HFF-Myc (cell line): ENCODE measurements at regions not wholly inside any gene's neighbourhood (a gene's known extent, or its start where the extent isn't known, plus 50 kb on each side); places are given as distances from the start of the nearest gene placed in this dataset.
"Not testable (repeated sequence)": the region's sequence is repeated elsewhere in the genome, so short reads cannot be mapped to it uniquely, and the experiment has no call there.

Source experiments
- DNase-seq: peaks from one replicate; pipeline ENCODE4 v3.0.0-alpha.2; 2011; ENCODE audit warnings: low read depth; ENCODE audit errors: extremely low read depth
- H3K4me3 ChIP-seq: replicated peaks from 2 replicates; pipeline ENCODE4 v1.5.1; 2011; ENCODE audit warnings: low read depth, mild to moderate bottlenecking, control low read depth, low read length

GRCh38 chr7:149930374-149931068 is 56.8 kb downstream of the ATP6V0E2 start:
- DNase-seq, result peak; percentile 24
- H3K4me3 ChIP-seq, result not testable (repeated sequence)

GRCh38 chr7:149933776-149934175 is 60.0 kb downstream of the ATP6V0E2 start:
- DNase-seq, H3K4me3 ChIP-seq: not testable (repeated sequence)

- not testable (repeated sequence) for H3K4me3 ChIP-seq, DNase-seq
Measured at GRCh38 chr7:149947346-149947745, 73.6 kb downstream of the ATP6V0E2 start.

- not testable (repeated sequence) for H3K4me3 ChIP-seq, DNase-seq
Measured at GRCh38 chr7:149948444-149948843, 74.7 kb downstream of the ATP6V0E2 start.

- not testable (repeated sequence) for DNase-seq, H3K4me3 ChIP-seq
Measured at GRCh38 chr7:149949863-149950577, 76.3 kb downstream of the ATP6V0E2 start.

- H3K4me3 ChIP-seq, result not testable (repeated sequence)
Measured at GRCh38 chr7:149950578-149950924, 76.8 kb downstream of the ATP6V0E2 start.

GRCh38 chr7:149951579-149951978 is 77.8 kb downstream of the ATP6V0E2 start:
- H3K4me3 ChIP-seq, DNase-seq: not testable (repeated sequence)

More at GRCh38 chr7:149950578-149950924, 76.8 kb downstream of the ATP6V0E2 start:
- DNase-seq, result not testable (repeated sequence)

- DNase-seq, H3K4me3 ChIP-seq: not testable (repeated sequence)
Measured at GRCh38 chr7:149958880-149959279, 85.1 kb downstream of the ATP6V0E2 start.

GRCh38 chr7:149960863-149961262 is 87.1 kb downstream of the ATP6V0E2 start:
- DNase-seq, H3K4me3 ChIP-seq: not testable (repeated sequence)

GRCh38 chr7:149961878-149962277 is 88.1 kb downstream of the ATP6V0E2 start:
- not testable (repeated sequence) for H3K4me3 ChIP-seq, DNase-seq

- not testable (repeated sequence) for DNase-seq, H3K4me3 ChIP-seq
Measured at GRCh38 chr7:149962685-149963319, 89.0 kb downstream of the ATP6V0E2 start.

GRCh38 chr7:149963985-149964384 is 90.2 kb downstream of the ATP6V0E2 start:
- H3K4me3 ChIP-seq, DNase-seq: not testable (repeated sequence)

GRCh38 chr7:149966444-149966843 is 92.7 kb downstream of the ATP6V0E2 start:
- DNase-seq, H3K4me3 ChIP-seq: not testable (repeated sequence)

- H3K4me3 ChIP-seq, result not testable (repeated sequence)
Measured at GRCh38 chr7:149972977-149973376, 99.2 kb downstream of the ATP6V0E2 start.

GRCh38 chr7:149973681-149974080 is 99.9 kb downstream of the ATP6V0E2 start:
- not testable (repeated sequence) for DNase-seq, H3K4me3 ChIP-seq

More at GRCh38 chr7:149972977-149973376, 99.2 kb downstream of the ATP6V0E2 start:
- DNase-seq, result not testable (repeated sequence)

GRCh38 chr7:149975608-149976007 is 101.8 kb downstream of the ATP6V0E2 start:
- DNase-seq, H3K4me3 ChIP-seq: not testable (repeated sequence)

GRCh38 chr7:149978537-149978936 is 104.8 kb downstream of the ATP6V0E2 start:
- H3K4me3 ChIP-seq, DNase-seq: not testable (repeated sequence)

GRCh38 chr7:149978944-149979343 is 105.2 kb downstream of the ATP6V0E2 start:
- not testable (repeated sequence) for H3K4me3 ChIP-seq, DNase-seq

GRCh38 chr7:149982537-149983112 is 108.9 kb downstream of the ATP6V0E2 start:
- DNase-seq, H3K4me3 ChIP-seq: not testable (repeated sequence)
